Keratinocyte (primary cell): ENCODE measurements at regions not wholly inside any gene's neighbourhood (a gene's known extent, or its start where the extent isn't known, plus 50 kb on each side); places are given as distances from the start of the nearest gene placed in this dataset.

ENCODE experiments used
- DNase-seq: peaks from one replicate; pipeline ENCODE4 v3.0.0-alpha.2; 2011; ENCODE audit warnings: low read depth, missing footprints, low spot score
- FAIRE-seq: peaks from 2 replicates; lab custom pipeline; 2011; peaks lifted over from hg19 to GRCh38; lab: Jason Lieb, UNC
- H2AFZ ChIP-seq: 2 replicates; pipeline ENCODE4 v1.6.0; 2012; ENCODE audit warnings: low read length, control low read depth, inconsistent platforms; ENCODE audit not compliant: control insufficient read depth
- H3K27ac ChIP-seq: 2 replicates; pipeline ENCODE4 v1.5.1; 2011; ENCODE audit warnings: low read length; ENCODE audit not compliant: control insufficient read depth, insufficient read depth
- H3K27me3 ChIP-seq: 3 replicates; pipeline ENCODE4 v1.6.0; 2011; ENCODE audit warnings: low read length; ENCODE audit not compliant: control insufficient read depth, insufficient read depth; ENCODE audit errors: extremely low read depth
- H3K36me3 ChIP-seq, 2 experiments: 2 replicates in 1 of 2; 3 replicates in 1 of 2; pipeline ENCODE4 v1.5.1; 2011; ENCODE audit warnings: low read length in 2 of 2, mild to moderate bottlenecking in 1 of 2; ENCODE audit not compliant: control insufficient read depth in 2 of 2, insufficient read depth in 2 of 2; ENCODE audit errors: extremely low read depth in 1 of 2
- H3K4me1 ChIP-seq: 3 replicates; pipeline ENCODE4 v1.5.1; 2011; ENCODE audit warnings: low read length; ENCODE audit not compliant: control insufficient read depth, insufficient read depth; ENCODE audit errors: extremely low read depth
- H3K4me2 ChIP-seq: 3 replicates; pipeline ENCODE4 v1.6.0; 2011; ENCODE audit warnings: low read depth, low read length; ENCODE audit not compliant: control insufficient read depth, insufficient read depth; ENCODE audit errors: extremely low read depth
- H3K4me3 ChIP-seq, 3 experiments: fragments of 200-600 bp in 1 of 3; sonication (generic) in 1 of 3; 2 replicates in 2 of 3; 3 replicates in 1 of 3; pipeline ENCODE4 v1.5.1; 2011 to 2016; ENCODE audit warnings: low read length in 3 of 3, mild to moderate bottlenecking in 3 of 3, control low read depth in 2 of 3, inconsistent platforms in 1 of 3, low read depth in 1 of 3, mixed read lengths in 1 of 3, mixed run types in 1 of 3, moderate library complexity in 1 of 3; ENCODE audit not compliant: control insufficient read depth in 2 of 3, insufficient read depth in 2 of 3; ENCODE audit errors: extremely low read depth in 1 of 3
- H3K79me2 ChIP-seq: 2 replicates; pipeline ENCODE4 v1.6.0; 2012; ENCODE audit warnings: low read length; ENCODE audit not compliant: control insufficient read depth, insufficient read depth
- H3K9ac ChIP-seq: 3 replicates; pipeline ENCODE4 v1.6.0; 2011; ENCODE audit warnings: low read length; ENCODE audit not compliant: control insufficient read depth, insufficient read depth; ENCODE audit errors: extremely low read depth
- H3K9me1 ChIP-seq: 3 replicates; pipeline ENCODE4 v1.6.0; 2011; ENCODE audit warnings: low read length; ENCODE audit not compliant: control insufficient read depth, insufficient read depth; ENCODE audit errors: extremely low read depth
- H3K9me3 ChIP-seq: 2 replicates; pipeline ENCODE4 v1.5.1; 2012; ENCODE audit warnings: low read depth, low read length; ENCODE audit not compliant: control insufficient read depth
- H4K20me1 ChIP-seq: 3 replicates; pipeline ENCODE4 v1.6.0; 2011; ENCODE audit warnings: low read length; ENCODE audit not compliant: control insufficient read depth, insufficient read depth; ENCODE audit errors: extremely low read depth
- EZH2 ChIP-seq: IDR thresholded peaks from one replicate; pipeline ENCODE4 v1.6.1; 2012; ENCODE audit warnings: inconsistent platforms, mild to moderate bottlenecking, low read length, moderate library complexity
- dilution Hi-C: fragments of 300-500 bp; cut with MboI; formaldehyde crosslinking; loops from one replicate; pipeline ENCODE4 v1.7.0; 2020; ENCODE audit warnings: low sequenced_read_pairs; ENCODE audit not compliant: extremely low pct_ligation_motif_present
- small RNA-seq, 3 experiments: library from RNA; depleted of rRNA; stranded (forward); fragments of <200 nt; gene quantifications; one replicate each; pipeline ENCODE3, GENCODE V24; 2012; ENCODE audit warnings: low read depth in 3 of 3, low replicate concordance in 1 of 3; ENCODE audit not compliant: insufficient read length in 3 of 3
- TF ChIP-seq, protein P1 (sequence below), 3 experiments: IDR thresholded peaks in 1 of 3; conservative IDR thresholded peaks in 1 of 3; optimal IDR thresholded peaks in 1 of 3; 2 replicates in 2 of 3; 3 replicates in 1 of 3; pipeline versions ENCODE3 to v1.5.1; 2011; ENCODE audit warnings: low read length in 3 of 3, mild to moderate bottlenecking in 3 of 3, moderate library complexity in 2 of 3, control low read depth in 1 of 3, inconsistent platforms in 1 of 3; ENCODE audit not compliant: insufficient read depth in 2 of 3; ENCODE audit errors: extremely low read depth in 1 of 3

DNA sequence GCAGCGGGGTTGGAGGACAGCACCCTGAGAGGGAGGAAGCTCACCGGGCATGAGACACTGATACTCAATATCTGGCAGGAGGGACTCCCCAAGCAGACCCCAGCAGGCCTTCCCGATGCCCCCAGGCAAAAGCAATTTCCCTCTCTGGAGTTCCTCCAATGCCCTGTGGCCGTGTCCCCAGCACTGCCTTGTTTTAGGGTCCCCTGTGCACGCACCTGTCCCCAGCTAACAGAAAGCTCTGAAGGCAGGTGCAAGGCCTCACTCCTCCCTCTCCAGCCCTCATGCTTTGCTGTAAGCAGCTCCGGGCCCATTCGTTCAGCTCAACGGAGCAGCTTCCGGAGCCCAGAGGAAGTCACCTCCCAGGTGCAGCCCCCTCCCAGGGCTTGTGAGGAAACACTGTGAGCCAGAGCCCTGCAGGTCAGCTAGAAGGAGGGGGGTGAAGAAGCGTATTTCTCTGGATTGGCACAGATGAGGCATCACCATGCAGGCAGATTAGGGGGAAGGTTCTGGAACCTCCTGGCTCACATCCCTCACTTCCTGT is 50.3 kb upstream of the ID2 start:
- H3K4me1 ChIP-seq: no peaks in the 10 kb centered on the region
- dilution Hi-C loops: no loop called here
- H3K9me3 ChIP-seq: no peaks in the 10 kb centered on the region
- DNase-seq: no peak
- no peak overlapping the region for H3K9ac ChIP-seq
- H3K27me3 ChIP-seq: no peaks in the 10 kb centered on the region
- TF ChIP-seq, protein P1, sequence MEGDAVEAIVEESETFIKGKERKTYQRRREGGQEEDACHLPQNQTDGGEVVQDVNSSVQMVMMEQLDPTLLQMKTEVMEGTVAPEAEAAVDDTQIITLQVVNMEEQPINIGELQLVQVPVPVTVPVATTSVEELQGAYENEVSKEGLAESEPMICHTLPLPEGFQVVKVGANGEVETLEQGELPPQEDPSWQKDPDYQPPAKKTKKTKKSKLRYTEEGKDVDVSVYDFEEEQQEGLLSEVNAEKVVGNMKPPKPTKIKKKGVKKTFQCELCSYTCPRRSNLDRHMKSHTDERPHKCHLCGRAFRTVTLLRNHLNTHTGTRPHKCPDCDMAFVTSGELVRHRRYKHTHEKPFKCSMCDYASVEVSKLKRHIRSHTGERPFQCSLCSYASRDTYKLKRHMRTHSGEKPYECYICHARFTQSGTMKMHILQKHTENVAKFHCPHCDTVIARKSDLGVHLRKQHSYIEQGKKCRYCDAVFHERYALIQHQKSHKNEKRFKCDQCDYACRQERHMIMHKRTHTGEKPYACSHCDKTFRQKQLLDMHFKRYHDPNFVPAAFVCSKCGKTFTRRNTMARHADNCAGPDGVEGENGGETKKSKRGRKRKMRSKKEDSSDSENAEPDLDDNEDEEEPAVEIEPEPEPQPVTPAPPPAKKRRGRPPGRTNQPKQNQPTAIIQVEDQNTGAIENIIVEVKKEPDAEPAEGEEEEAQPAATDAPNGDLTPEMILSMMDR (optimal IDR thresholded peaks at IDR 0.05 in 1 of 3, IDR thresholded peaks at IDR 0.05 in 1 of 3, conservative IDR thresholded peaks at IDR 0.05 in 1 of 3; ENCODE audit: extremely low read depth in 1 of 3, insufficient read depth in 2 of 3, low read length in 3 of 3): no peak
- TF ChIP-seq EZH2: no peak
- no peak overlapping the region for H3K4me2 ChIP-seq
- no peak overlapping the region for H3K27ac ChIP-seq
- no peaks in the 10 kb centered on the region for H4K20me1 ChIP-seq
- FAIRE-seq: no peak
- no peaks in the 10 kb centered on the region for H3K36me3 ChIP-seq
- H3K79me2 ChIP-seq: no peaks in the 10 kb centered on the region
- no peak overlapping the region for H3K4me3 ChIP-seq
- no peaks in the 10 kb centered on the region for H3K9me1 ChIP-seq
- no peak overlapping the region for H2AFZ ChIP-seq

Small RNA genes lying in the stretch of these regions (small RNA-seq; reads per million reads assigned to genes)
- gene AC092580.3 (0 reads per million in 3 experiments), gene RNU6ATAC37P (0 reads per million in 3 experiments), gene SNRPEP5 (0 reads per million in 3 experiments)
